Osteocyte (in vitro differentiated cells): ENCODE measurements at regions not wholly inside any gene's neighbourhood (a gene's known extent, or its start where the extent isn't known, plus 50 kb on each side); places are given as distances from the start of the nearest gene placed in this dataset.

Experiments
- DNase-seq: peaks from one replicate; pipeline ENCODE4 v3.0.0; 2021; ENCODE audit warnings: mixed read lengths; ENCODE audit not compliant: unreplicated experiment; ENCODE audit errors: extremely low spot score
- H3K27ac Mint-ChIP-seq: one replicate; pipeline ENCODE4 v1.8.0; 2021; ENCODE audit warnings: mild to moderate bottlenecking, mixed read lengths; ENCODE audit not compliant: unreplicated experiment
- H3K27me3 Mint-ChIP-seq: one replicate; pipeline ENCODE4 v1.8.0; 2021; ENCODE audit warnings: mixed read lengths; ENCODE audit not compliant: unreplicated experiment
- H3K36me3 Mint-ChIP-seq: one replicate; pipeline ENCODE4 v1.8.0; 2021; ENCODE audit warnings: mixed read lengths; ENCODE audit not compliant: unreplicated experiment
- H3K4me1 Mint-ChIP-seq: one replicate; pipeline ENCODE4 v1.8.0; 2021; ENCODE audit warnings: mixed read lengths; ENCODE audit not compliant: unreplicated experiment
- H3K4me3 Mint-ChIP-seq: one replicate; pipeline ENCODE4 v1.8.0; 2021; ENCODE audit warnings: mild to moderate bottlenecking, moderate library complexity, mixed read lengths; ENCODE audit not compliant: unreplicated experiment
- H3K9me3 Mint-ChIP-seq: one replicate; pipeline ENCODE4 v1.8.0; 2021; ENCODE audit warnings: mixed read lengths; ENCODE audit not compliant: unreplicated experiment
- TF ChIP-seq, protein P1 (sequence below): fragments of 200-600 bp; sonication (generic); IDR thresholded peaks from 2 replicates; pipeline ENCODE4 v1.5.0; 2021; ENCODE audit warnings: antibody characterized with exemption, mild to moderate bottlenecking, moderate library complexity

- Mint-ChIP-seq H3K27me3 (no peaks in the 10 kb centered on the region), H3K36me3 (no peaks in the 10 kb centered on the region), H3K4me3 (no peak overlapping the region), H3K27ac (no peak overlapping the region), H3K4me1 (peaks cover 3% of the 10 kb centered on the region), H3K9me3 (no peaks in the 10 kb centered on the region)
- TF ChIP-seq, protein P1, sequence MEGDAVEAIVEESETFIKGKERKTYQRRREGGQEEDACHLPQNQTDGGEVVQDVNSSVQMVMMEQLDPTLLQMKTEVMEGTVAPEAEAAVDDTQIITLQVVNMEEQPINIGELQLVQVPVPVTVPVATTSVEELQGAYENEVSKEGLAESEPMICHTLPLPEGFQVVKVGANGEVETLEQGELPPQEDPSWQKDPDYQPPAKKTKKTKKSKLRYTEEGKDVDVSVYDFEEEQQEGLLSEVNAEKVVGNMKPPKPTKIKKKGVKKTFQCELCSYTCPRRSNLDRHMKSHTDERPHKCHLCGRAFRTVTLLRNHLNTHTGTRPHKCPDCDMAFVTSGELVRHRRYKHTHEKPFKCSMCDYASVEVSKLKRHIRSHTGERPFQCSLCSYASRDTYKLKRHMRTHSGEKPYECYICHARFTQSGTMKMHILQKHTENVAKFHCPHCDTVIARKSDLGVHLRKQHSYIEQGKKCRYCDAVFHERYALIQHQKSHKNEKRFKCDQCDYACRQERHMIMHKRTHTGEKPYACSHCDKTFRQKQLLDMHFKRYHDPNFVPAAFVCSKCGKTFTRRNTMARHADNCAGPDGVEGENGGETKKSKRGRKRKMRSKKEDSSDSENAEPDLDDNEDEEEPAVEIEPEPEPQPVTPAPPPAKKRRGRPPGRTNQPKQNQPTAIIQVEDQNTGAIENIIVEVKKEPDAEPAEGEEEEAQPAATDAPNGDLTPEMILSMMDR, result no peak
- no peak for DNase-seq
Measured at GRCh38 chr3:77807312-77807711, 767.4 kb downstream of the ROBO2 start.

GRCh38 chr3:77814845-77815244 is 774.9 kb downstream of the ROBO2 start:
- no peaks in the 10 kb centered on the region for H3K27me3 Mint-ChIP-seq
- no peak overlapping the region for H3K4me3 Mint-ChIP-seq
- DNase-seq, result no peak
- no peaks in the 10 kb centered on the region for H3K9me3 Mint-ChIP-seq
- H3K27ac Mint-ChIP-seq, result no peak overlapping the region
- no peaks in the 10 kb centered on the region for H3K36me3 Mint-ChIP-seq
- TF ChIP-seq, protein P1, result no peak
- H3K4me1 Mint-ChIP-seq, result peaks cover 10% of the 10 kb centered on the region

DNA sequence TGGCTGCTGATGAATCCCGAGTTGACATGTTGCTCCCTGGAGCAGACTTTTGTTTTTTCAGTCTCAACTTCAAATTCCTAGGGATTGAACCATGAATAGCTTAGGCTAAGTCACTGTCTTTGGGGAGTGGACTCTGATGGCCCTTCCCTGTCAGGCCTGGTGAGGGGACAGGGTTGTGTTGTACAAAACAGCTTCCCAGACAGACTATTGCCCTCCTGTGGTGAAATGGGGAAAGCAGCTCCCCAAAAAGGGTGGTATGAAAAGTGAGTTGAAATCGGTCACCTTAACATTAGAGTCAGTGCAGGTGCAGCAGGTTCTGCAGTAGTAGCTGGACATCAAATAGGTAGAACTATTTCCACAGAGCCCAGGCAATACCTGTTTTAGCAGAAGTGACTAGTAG is 775.6 kb downstream of the ROBO2 start:
- H3K4me3 Mint-ChIP-seq, result no peak overlapping the region
- peaks cover 10% of the 10 kb centered on the region for H3K4me1 Mint-ChIP-seq
- TF ChIP-seq, protein P1, result peak; percentile 33
- no peak for DNase-seq
- no peaks in the 10 kb centered on the region for H3K36me3 Mint-ChIP-seq
- no peaks in the 10 kb centered on the region for H3K27me3 Mint-ChIP-seq
- H3K27ac Mint-ChIP-seq, result no peak overlapping the region
- H3K9me3 Mint-ChIP-seq, result no peaks in the 10 kb centered on the region

DNA sequence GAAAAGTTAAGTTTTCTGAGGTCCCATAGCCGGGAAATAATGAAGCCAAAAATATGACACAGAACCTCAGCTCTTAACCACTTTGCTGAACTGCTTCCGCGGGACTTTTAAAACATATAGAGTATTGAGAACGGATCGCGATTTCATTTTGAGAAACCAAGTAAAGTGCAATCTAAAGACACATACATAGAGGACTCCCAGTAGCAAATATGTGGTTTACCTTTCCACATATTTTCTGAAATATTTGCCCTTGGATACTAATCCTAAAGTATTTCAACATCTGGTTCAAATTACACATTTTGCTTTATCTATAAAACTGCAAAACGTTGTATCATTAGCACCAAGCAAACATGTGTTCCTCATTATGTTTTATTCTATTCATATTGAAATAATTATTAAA is 776.5 kb downstream of the ROBO2 start:
- no peaks in the 10 kb centered on the region for H3K36me3 Mint-ChIP-seq
- DNase-seq, result no peak
- H3K27me3 Mint-ChIP-seq, result no peaks in the 10 kb centered on the region
- no peaks in the 10 kb centered on the region for H3K9me3 Mint-ChIP-seq
- peaks cover 10% of the 10 kb centered on the region for H3K4me1 Mint-ChIP-seq
- H3K27ac Mint-ChIP-seq, result no peak overlapping the region
- TF ChIP-seq, protein P1, result no peak
- no peak overlapping the region for H3K4me3 Mint-ChIP-seq

DNA sequence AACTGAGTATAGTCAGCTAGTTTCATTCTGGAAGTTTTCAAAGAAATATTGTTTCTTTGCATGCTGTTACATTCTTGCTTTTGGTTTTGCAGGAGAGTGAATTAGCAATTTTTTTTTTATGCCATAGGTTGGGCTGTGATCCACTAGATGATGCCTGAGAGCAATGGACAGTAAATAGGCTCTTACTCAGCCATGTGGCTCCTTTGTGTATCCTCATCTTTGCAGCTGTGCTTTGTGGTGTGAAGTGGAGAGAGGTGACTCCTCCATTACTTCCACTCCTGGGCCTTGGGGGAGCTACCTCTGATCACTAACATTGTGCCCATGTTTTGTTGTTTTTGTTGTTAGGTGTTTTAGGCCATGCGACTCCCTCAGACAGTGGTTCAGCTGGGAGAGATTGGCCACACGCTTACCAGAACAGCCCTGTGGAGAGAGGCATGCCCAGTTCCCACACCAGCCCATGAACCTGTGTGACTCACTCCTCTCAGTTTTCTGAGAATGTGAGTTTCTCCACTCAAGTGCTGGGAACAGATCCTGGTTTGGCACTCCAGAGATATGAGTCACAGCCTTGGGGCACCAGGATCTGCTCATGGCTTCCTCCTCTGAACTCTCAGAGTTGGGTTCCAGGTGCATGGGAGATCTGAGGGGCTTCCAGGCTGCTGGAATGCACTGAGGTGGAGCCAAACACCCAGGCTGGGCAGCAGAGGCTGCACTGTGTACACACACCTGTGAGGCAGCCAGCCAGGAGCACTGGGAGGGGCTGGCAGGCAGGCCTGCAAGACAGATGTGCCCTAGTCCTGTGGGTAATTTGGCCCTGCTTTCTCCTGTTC is 785.3 kb downstream of the ROBO2 start:
- no peak for DNase-seq
- Mint-ChIP-seq H3K9me3 (peaks cover 23% of the 10 kb centered on the region), H3K4me3 (no peak overlapping the region), H3K27me3 (no peaks in the 10 kb centered on the region), H3K4me1 (peaks cover 20% of the 10 kb centered on the region), H3K27ac (peak overlapping the region; percentile 83), H3K36me3 (peaks cover 3% of the 10 kb centered on the region)
- TF ChIP-seq, protein P1, result no peak
